GM12874 (cell line): ENCODE measurements at regions not wholly inside any gene's neighbourhood (a gene's known extent, or its start where the extent isn't known, plus 50 kb on each side); places are given as distances from the start of the nearest gene placed in this dataset.

Experiments
- CTCF ChIP-seq: IDR thresholded peaks from 2 replicates; pipeline ENCODE4 v1.5.1; 2011; ENCODE audit warnings: low read depth, mild to moderate bottlenecking, control low read depth, low read length, moderate library complexity; ENCODE audit not compliant: insufficient read depth

GRCh38 chr4:135124196-135124595 is 922.6 kb upstream of the PABPC4L start:
- TF ChIP-seq CTCF, result no peak

GRCh38 chr4:135123632-135124031 is 922.0 kb upstream of the PABPC4L start:
- TF ChIP-seq CTCF, result no peak

DNA sequence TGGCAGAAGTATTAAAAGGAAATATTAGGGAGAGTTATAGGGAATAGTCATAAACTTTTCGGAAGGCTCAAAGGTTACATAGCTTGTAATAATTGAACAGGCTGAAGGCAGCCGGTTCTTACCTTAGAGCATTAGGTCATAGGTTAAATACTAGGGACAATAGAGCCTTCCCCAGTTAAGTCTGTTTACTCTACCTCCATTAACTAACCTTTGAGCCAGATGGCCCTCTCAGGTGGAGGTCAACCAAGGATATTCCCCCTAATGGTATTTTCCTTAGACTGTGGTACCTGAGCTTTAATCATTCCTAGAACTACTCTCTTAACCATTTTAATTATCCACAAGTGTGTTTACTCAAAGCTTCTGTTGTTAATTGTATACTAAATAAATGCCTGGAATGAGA is 920.9 kb upstream of the PABPC4L start:
- no peak for TF ChIP-seq CTCF

GRCh38 chr4:135120195-135120594 is 918.6 kb upstream of the PABPC4L start:
- TF ChIP-seq CTCF, result no peak

- no peak for TF ChIP-seq CTCF
Measured at GRCh38 chr4:135114079-135114478, 912.5 kb upstream of the PABPC4L start.

GRCh38 chr4:135098061-135098460 is 896.5 kb upstream of the PABPC4L start:
- no peak for TF ChIP-seq CTCF

GRCh38 chr4:135073389-135073788 is 871.8 kb upstream of the PABPC4L start:
- no peak for TF ChIP-seq CTCF

GRCh38 chr4:135072553-135072952 is 871.0 kb upstream of the PABPC4L start:
- TF ChIP-seq CTCF, result no peak
